SJCRH30 (cell line): ENCODE measurements at regions not wholly inside any gene's neighbourhood (a gene's known extent, or its start where the extent isn't known, plus 50 kb on each side); places are given as distances from the start of the nearest gene placed in this dataset.

Experiments used
- DNase-seq, 2 experiments: peaks; one replicate each; pipeline ENCODE4 v3.0.0-alpha.2; 2015 to 2020
- H3K27ac ChIP-seq: fragments of 250-450 bp; sonication (Bioruptor Pico); 2 replicates; pipeline ENCODE4 v1.5.1; 2020; ENCODE audit warnings: mild to moderate bottlenecking, moderate library complexity
- H3K27me3 ChIP-seq: fragments of 250-450 bp; sonication (Bioruptor Pico); 2 replicates; pipeline ENCODE4 v1.5.1; 2020; ENCODE audit warnings: mild to moderate bottlenecking, moderate library complexity
- H3K36me3 ChIP-seq: fragments of 250-450 bp; sonication (Bioruptor Pico); 2 replicates; pipeline ENCODE4 v1.5.1; 2020; ENCODE audit warnings: mild to moderate bottlenecking, moderate library complexity
- H3K4me1 ChIP-seq: fragments of 250-450 bp; sonication (Bioruptor Pico); 2 replicates; pipeline ENCODE4 v1.5.1; 2020; ENCODE audit warnings: mild to moderate bottlenecking, moderate library complexity
- H3K4me3 ChIP-seq: fragments of 250-450 bp; sonication (Bioruptor Pico); 2 replicates; pipeline ENCODE4 v1.5.1; 2020; ENCODE audit warnings: mild to moderate bottlenecking, moderate library complexity
- H3K9me3 ChIP-seq: fragments of 250-450 bp; sonication (Bioruptor Pico); replicated peaks from 2 replicates; pipeline ENCODE4 v1.5.1; 2020; ENCODE audit warnings: mild to moderate bottlenecking, moderate library complexity

GRCh38 chr14:22012452-22012851 lies 338.8 kb upstream of the OR4E1 start:
- Histone ChIP-seq H3K9me3 (no peaks in the 10 kb centered on the region), H3K27ac (no peak overlapping the region), H3K27me3 (no peaks in the 10 kb centered on the region), H3K4me1 (no peaks in the 10 kb centered on the region), H3K36me3 (no peaks in the 10 kb centered on the region), H3K4me3 (no peak overlapping the region)
- DNase-seq = no peak

GRCh38 chr14:22011253-22011642 lies 337.6 kb upstream of the OR4E1 start:
- Histone ChIP-seq H3K9me3 (no peaks in the 10 kb centered on the region), H3K36me3 (no peaks in the 10 kb centered on the region), H3K4me1 (no peaks in the 10 kb centered on the region), H3K4me3 (no peak overlapping the region), H3K27me3 (no peaks in the 10 kb centered on the region), H3K27ac (no peak overlapping the region)
- DNase-seq = no peak

DNA sequence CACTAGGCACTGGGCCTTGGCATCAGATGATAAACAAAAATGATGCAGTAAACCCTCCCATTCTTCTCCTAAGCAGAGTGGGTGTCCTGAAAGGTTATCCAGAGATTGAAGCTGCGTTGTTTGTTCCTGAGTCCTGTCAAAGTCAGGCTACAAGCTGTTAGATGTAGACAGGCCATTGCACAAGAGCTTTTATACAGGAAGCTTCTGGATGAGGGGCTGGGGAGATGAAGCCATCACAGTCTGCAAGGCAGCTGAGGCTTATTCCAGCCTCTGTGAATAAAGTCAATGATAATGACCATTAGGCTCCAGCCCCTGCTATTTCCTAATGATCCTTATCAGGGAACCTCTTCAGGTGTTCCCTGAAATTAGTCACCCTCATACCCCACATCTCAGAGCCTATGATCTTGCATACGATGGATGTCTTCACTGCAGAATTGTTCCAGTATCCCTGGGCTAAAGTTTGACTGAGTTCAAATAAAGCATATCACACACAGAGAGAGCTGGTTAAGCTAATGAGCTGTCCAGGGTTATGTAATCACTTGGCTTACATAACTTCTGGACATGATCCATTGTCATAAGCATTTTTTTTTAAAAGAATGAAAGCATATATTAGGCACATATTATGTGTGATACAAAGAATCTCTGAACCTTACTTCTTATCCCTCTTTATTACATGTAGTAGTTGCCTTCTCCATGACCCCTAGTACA lies 337.1 kb upstream of the OR4E1 start:
- DNase-seq = no peak
- Histone ChIP-seq H3K27ac (no peak overlapping the region), H3K9me3 (no peaks in the 10 kb centered on the region), H3K4me1 (no peaks in the 10 kb centered on the region), H3K36me3 (no peaks in the 10 kb centered on the region), H3K27me3 (no peaks in the 10 kb centered on the region), H3K4me3 (no peak overlapping the region)

- no peak overlapping the region for H3K27ac ChIP-seq
- H3K9me3 ChIP-seq = no peaks in the 10 kb centered on the region
- no peaks in the 10 kb centered on the region for H3K27me3 ChIP-seq
- H3K4me3 ChIP-seq = no peak overlapping the region
- no peak for DNase-seq
- no peaks in the 10 kb centered on the region for H3K36me3 ChIP-seq
- no peaks in the 10 kb centered on the region for H3K4me1 ChIP-seq
Observed at GRCh38 chr14:22008766-22009165, 335.1 kb upstream of the OR4E1 start.

GRCh38 chr14:22007784-22008412 lies 334.3 kb upstream of the OR4E1 start:
- Histone ChIP-seq H3K4me3 (no peak overlapping the region), H3K27ac (no peak overlapping the region), H3K9me3 (no peaks in the 10 kb centered on the region), H3K36me3 (no peaks in the 10 kb centered on the region), H3K27me3 (no peaks in the 10 kb centered on the region), H3K4me1 (no peaks in the 10 kb centered on the region)
- no peak for DNase-seq

DNA sequence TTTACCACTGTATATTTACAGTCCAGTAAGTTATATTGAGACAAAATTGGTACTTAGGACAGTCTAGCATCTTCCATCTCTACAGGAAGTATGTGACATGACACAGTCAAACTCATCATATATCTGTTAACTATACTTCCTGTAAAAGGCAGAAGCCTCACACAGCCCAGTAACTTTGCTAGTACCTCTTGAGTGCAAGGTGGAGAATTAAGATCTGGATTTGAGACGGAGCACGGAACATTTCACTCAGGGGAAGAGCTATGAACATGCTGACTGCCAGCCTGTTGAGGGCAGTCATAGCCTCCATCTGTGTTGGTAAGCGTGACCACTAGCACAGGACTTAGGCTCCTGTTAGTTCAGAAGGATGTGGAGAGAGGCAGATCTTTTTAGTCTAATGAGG lies 333.7 kb upstream of the OR4E1 start:
- H3K27me3 ChIP-seq = no peaks in the 10 kb centered on the region
- no peak overlapping the region for H3K4me3 ChIP-seq
- no peak overlapping the region for H3K27ac ChIP-seq
- H3K4me1 ChIP-seq = no peaks in the 10 kb centered on the region
- no peak for DNase-seq
- H3K9me3 ChIP-seq = no peaks in the 10 kb centered on the region
- H3K36me3 ChIP-seq = no peaks in the 10 kb centered on the region

DNA sequence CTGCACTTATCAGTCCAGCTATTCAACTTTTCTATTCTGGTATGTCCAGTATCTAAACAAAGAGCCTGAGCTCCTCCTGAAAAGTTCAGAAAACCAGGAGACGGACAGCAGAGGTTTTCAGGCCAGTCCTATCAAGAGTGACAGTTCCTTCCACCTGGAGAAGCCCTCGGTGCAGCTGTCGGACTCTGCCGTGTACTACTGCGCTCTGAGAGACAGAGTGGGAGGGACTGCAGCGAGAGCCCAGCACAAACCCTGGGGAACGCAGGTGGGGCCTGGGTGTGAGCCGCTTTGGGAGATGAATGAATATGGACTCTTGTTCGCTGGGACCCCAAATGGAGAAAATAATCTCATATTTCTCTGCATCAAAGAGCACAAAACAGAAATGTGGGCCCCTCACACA lies 329.8 kb upstream of the OR4E1 start:
- Histone ChIP-seq H3K27me3 (no peaks in the 10 kb centered on the region), H3K36me3 (no peaks in the 10 kb centered on the region), H3K27ac (no peak overlapping the region), H3K4me1 (no peaks in the 10 kb centered on the region), H3K9me3 (no peaks in the 10 kb centered on the region), H3K4me3 (no peak overlapping the region)
- no peak for DNase-seq

- DNase-seq = peak in 1 of 2 experiments; percentile 22
- Histone ChIP-seq H3K27ac (no peak overlapping the region), H3K36me3 (no peaks in the 10 kb centered on the region), H3K9me3 (no peaks in the 10 kb centered on the region), H3K27me3 (no peaks in the 10 kb centered on the region), H3K4me3 (no peak overlapping the region), H3K4me1 (no peaks in the 10 kb centered on the region)
Observed at GRCh38 chr14:22002860-22003284, 329.3 kb upstream of the OR4E1 start.

DNA sequence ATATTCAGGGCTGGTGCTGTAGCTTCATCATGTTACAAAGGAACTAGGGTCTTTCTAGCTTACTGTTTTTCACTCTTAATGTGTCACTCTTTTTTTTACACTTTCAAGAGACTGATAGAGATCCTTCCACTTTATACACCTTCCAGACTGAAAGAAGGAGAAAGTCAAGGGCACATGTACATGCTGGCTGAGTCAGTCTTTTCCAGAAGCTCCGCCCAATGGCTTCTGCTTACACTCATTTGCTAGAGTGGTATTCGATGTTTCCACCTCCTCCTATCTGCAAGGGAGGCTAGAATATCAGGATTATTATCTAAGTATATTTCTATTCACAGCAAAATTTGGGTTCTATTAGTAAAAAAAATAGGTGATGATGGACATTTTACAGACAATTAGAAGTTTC lies 325.8 kb upstream of the OR4E1 start:
- H3K4me1 ChIP-seq = no peaks in the 10 kb centered on the region
- no peaks in the 10 kb centered on the region for H3K36me3 ChIP-seq
- no peak for DNase-seq
- H3K9me3 ChIP-seq = no peaks in the 10 kb centered on the region
- no peak overlapping the region for H3K4me3 ChIP-seq
- H3K27ac ChIP-seq = no peak overlapping the region
- no peaks in the 10 kb centered on the region for H3K27me3 ChIP-seq

DNA sequence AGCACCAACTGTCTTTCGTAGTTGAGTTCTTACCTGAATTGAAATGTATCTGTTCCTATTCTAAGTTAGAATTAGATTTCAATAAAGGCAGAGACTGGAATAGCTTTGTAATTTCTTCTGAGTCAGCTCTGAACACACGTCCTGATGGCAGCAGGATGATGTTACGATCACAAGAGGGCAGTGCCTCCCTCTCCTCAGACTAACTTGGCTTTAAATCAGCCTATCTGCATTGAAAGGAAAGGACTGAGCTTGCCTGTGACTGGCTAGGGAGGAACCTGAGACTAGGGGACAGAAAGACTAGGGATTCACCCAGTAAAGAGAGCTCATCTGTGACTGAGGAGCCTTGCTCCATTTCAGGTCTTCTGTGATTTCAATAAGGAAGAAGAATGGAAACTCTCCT lies 323.7 kb upstream of the OR4E1 start:
- DNase-seq = peak in 1 of 2 experiments; percentile 8

DNA sequence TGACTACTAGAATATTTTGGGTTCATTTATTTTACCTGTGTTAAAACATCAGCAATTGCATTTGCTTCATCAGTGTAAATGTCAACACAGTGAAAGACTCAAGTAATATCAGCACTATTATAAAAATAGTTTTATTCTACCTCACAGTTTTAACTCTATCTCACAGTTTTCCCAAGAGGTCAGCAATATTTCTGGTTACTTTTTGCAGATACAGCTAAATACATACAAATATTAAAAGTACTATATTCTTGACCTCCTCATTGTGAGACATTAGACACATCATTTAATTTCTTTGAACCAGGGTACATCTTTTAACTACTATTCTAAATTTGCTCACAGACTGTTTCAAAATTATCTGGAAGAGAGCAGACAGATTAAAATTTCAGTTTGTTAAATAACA lies 321.7 kb upstream of the OR4E1 start:
- Histone ChIP-seq H3K27ac (no peak overlapping the region), H3K4me1 (no peaks in the 10 kb centered on the region), H3K9me3 (no peaks in the 10 kb centered on the region), H3K4me3 (no peak overlapping the region), H3K36me3 (no peaks in the 10 kb centered on the region), H3K27me3 (no peaks in the 10 kb centered on the region)
- DNase-seq = no peak

More for the DNA sequence above, 323.7 kb upstream of the OR4E1 start:
- no peaks in the 10 kb centered on the region for H3K27me3 ChIP-seq
- H3K4me1 ChIP-seq = no peaks in the 10 kb centered on the region
- H3K36me3 ChIP-seq = no peaks in the 10 kb centered on the region
- no peaks in the 10 kb centered on the region for H3K9me3 ChIP-seq
- no peak overlapping the region for H3K27ac ChIP-seq
- H3K4me3 ChIP-seq = no peak overlapping the region

- Histone ChIP-seq H3K36me3 (no peaks in the 10 kb centered on the region), H3K4me3 (no peak overlapping the region), H3K4me1 (no peaks in the 10 kb centered on the region), H3K9me3 (no peaks in the 10 kb centered on the region), H3K27me3 (no peaks in the 10 kb centered on the region), H3K27ac (no peak overlapping the region)
- DNase-seq = no peak
Observed at GRCh38 chr14:21993837-21994236, 320.2 kb upstream of the OR4E1 start.

- Histone ChIP-seq H3K27me3 (no peaks in the 10 kb centered on the region), H3K36me3 (no peaks in the 10 kb centered on the region), H3K27ac (no peak overlapping the region), H3K4me3 (no peak overlapping the region), H3K9me3 (no peaks in the 10 kb centered on the region), H3K4me1 (no peaks in the 10 kb centered on the region)
- DNase-seq = no peak
Observed at GRCh38 chr14:21993070-21993469, 319.5 kb upstream of the OR4E1 start.

- Histone ChIP-seq H3K4me3 (no peak overlapping the region), H3K27me3 (no peaks in the 10 kb centered on the region), H3K27ac (no peak overlapping the region), H3K4me1 (no peaks in the 10 kb centered on the region), H3K9me3 (no peaks in the 10 kb centered on the region), H3K36me3 (no peaks in the 10 kb centered on the region)
- no peak for DNase-seq
Observed at GRCh38 chr14:21991130-21991529, 317.5 kb upstream of the OR4E1 start.

DNA sequence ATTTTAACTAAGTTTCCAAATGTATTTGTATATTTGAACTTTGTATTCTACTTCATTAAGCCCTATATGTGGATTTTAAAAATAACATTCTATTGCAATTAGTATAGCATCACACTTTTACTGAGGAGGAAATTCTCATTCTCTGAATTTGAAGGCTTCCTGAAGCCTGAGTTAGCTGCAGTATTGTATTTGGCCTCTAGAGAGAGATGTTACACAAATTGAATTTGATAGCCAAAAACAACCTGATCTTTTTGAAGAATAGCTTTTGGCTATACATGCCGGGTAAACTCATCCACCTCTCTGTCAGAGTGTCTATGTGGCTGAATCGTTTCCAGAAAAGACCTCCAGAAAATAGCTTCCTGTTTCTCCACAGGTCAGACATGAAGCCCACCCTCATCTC lies 316.5 kb upstream of the OR4E1 start:
- Histone ChIP-seq H3K4me3 (no peak overlapping the region), H3K36me3 (no peaks in the 10 kb centered on the region), H3K9me3 (no peaks in the 10 kb centered on the region), H3K27me3 (no peaks in the 10 kb centered on the region), H3K4me1 (no peaks in the 10 kb centered on the region), H3K27ac (no peak overlapping the region)
- DNase-seq = peak in 1 of 2 experiments; percentile 3

- H3K27ac ChIP-seq = no peak overlapping the region
- no peaks in the 10 kb centered on the region for H3K27me3 ChIP-seq
- no peak overlapping the region for H3K4me3 ChIP-seq
- H3K4me1 ChIP-seq = no peaks in the 10 kb centered on the region
- H3K9me3 ChIP-seq = no peaks in the 10 kb centered on the region
- no peaks in the 10 kb centered on the region for H3K36me3 ChIP-seq
- no peak for DNase-seq
Observed at GRCh38 chr14:21989090-21989489, 315.5 kb upstream of the OR4E1 start.
